ENCODE measurements at regions not wholly inside any gene's neighbourhood (a gene's known extent, or its start where the extent isn't known, plus 50 kb on each side); places are given as distances from the start of the nearest gene placed in this dataset.

DNA sequence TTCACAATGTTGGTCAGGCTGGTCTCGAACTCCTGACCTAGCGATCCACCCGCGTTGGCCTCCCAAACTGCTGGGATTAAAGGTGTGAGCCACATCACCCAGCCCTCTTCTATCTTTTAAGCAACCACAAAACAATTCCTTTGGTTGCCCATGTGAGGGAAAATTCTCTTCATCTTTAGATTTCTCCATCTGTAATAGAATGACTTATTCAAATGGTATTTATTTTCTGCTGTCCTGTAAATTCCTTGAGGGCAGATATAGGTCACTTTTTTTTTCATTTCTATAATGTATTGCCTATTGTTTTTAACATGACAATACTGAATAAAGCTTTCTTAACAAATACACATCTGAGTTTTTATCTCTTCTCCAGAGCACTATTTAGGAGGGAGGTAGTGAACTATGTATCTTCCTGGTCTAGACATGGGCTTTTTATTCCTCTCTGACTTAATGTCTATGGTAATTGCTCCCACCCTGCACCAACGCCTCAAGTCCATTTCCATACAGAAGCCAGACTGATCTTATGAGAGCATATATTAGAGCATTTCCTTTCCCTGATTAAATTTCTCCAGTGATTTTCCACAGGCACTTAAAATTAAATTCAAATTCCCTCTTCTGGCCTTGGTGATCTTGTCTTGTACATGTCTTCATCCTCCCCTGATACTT, 595.6 kb downstream of the CAAP1 start:
- no peak for TF ChIP-seq CTCF (IDR thresholded peaks at IDR 0.05)
- H3K9me3 ChIP-seq = no peaks in the 10 kb centered on the region
- H3K36me3 ChIP-seq = no peaks in the 10 kb centered on the region
- H3K4me1 ChIP-seq = no peaks in the 10 kb centered on the region
- DNase-seq = no peak
- H3K4me3 ChIP-seq = no peak overlapping the region
- no peaks in the 10 kb centered on the region for H3K27me3 ChIP-seq
- intact Hi-C loops (cut with DNase I; ENCODE audit: low total_unique reads) = no loop called here
- H3K27ac ChIP-seq = no peak overlapping the region

DNA sequence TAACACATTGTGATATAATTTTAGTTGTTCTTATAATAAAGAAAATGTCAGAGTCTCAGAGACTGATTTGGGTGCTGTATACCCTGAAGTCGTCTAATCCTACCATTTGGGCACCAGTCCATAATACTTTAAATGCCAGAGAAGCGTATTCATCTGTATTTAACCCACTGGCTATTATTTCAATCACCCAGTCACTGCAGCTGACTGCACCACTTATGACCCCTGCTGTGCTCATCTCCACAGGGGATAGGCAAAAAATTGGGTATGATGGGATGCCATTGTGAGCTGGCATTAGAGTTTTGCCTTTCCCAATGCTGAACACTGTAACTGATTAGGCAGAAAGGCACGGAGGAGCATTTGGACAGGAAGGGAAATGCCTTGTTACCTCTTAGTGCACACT, 599.7 kb downstream of the CAAP1 start:
- intact Hi-C loops (cut with DNase I; ENCODE audit: low total_unique reads) = no loop called here
- Histone ChIP-seq H3K36me3 (no peaks in the 10 kb centered on the region), H3K9me3 (no peaks in the 10 kb centered on the region), H3K4me3 (no peak overlapping the region), H3K4me1 (no peaks in the 10 kb centered on the region), H3K27me3 (no peaks in the 10 kb centered on the region), H3K27ac (no peak overlapping the region)
- no peak for TF ChIP-seq CTCF (IDR thresholded peaks at IDR 0.05)
- no peak for DNase-seq

DNA sequence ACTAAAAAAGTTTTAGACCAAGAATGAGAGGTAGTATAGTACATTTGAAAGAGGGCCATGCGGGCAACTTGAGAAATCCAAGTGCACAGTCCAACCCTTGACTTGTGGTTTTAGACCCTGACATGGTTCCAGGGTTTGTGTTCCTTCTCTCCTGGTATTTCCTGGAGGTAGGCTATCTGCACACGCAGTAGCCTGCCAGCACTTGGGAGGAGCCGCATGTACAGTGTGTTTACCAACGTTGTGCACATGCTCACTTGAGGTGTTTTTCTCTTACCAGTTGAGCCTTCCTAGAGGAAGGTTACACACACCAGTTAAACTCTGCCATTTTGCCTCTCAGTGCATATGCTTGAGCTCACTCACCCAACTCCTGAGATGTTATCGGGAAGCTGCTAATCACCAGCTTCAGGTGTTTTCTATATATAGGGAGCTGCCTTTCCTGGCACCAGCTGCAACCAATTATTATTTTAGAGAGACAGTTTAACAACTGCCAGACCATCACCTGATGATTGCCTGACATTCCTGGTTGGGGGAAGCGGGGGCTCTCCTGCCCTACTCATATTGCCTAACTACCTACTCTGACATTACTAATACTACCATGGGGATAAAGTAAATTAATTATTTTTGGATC, 593.4 kb upstream of the TUSC1 start:
- no peaks in the 10 kb centered on the region for H3K4me1 ChIP-seq
- no peak for TF ChIP-seq CTCF (IDR thresholded peaks at IDR 0.05)
- H3K4me3 ChIP-seq = no peak overlapping the region
- H3K36me3 ChIP-seq = no peaks in the 10 kb centered on the region
- H3K27me3 ChIP-seq = no peaks in the 10 kb centered on the region
- H3K9me3 ChIP-seq = no peaks in the 10 kb centered on the region
- H3K27ac ChIP-seq = no peak overlapping the region
- intact Hi-C loops (cut with DNase I; ENCODE audit: low total_unique reads) = no loop called here
- no peak for DNase-seq

GRCh38 chr9:26266146-26266793, 588.0 kb upstream of the TUSC1 start:
- Histone ChIP-seq H3K4me1 (peaks cover 0 to 11% (median 0%) of the 10 kb centered on the region in 4 donors), H3K4me3 (no peak overlapping the region), H3K27ac (no peak overlapping the region), H3K27me3 (no peaks in the 10 kb centered on the region), H3K9me3 (peaks cover 0 to 3% (median 0%) of the 10 kb centered on the region in 3 donors), H3K36me3 (no peaks in the 10 kb centered on the region)
- intact Hi-C loops (cut with DNase I; ENCODE audit: low total_unique reads) = no loop called here
- DNase-seq = no peak
- TF ChIP-seq CTCF (IDR thresholded peaks at IDR 0.05) = no peak

GRCh38 chr9:26264709-26265601, 586.7 kb upstream of the TUSC1 start:
- H3K27me3 ChIP-seq = no peaks in the 10 kb centered on the region
- no peaks in the 10 kb centered on the region for H3K36me3 ChIP-seq
- intact Hi-C loops (cut with DNase I; ENCODE audit: low total_unique reads) = no loop called here
- H3K4me1 ChIP-seq = peaks cover 0 to 19% (median 3%) of the 10 kb centered on the region in 4 donors
- H3K9me3 ChIP-seq = peaks cover 0 to 3% (median 0%) of the 10 kb centered on the region in 3 donors
- H3K27ac ChIP-seq = no peak overlapping the region
- DNase-seq = no peak
- H3K4me3 ChIP-seq = no peak overlapping the region
- no peak for TF ChIP-seq CTCF (IDR thresholded peaks at IDR 0.05)
